KMS-11 (cell line): ENCODE measurements at regions not wholly inside any gene's neighbourhood (a gene's known extent, or its start where the extent isn't known, plus 50 kb on each side); places are given as distances from the start of the nearest gene placed in this dataset.

ENCODE experiments used
- H2AFZ ChIP-seq: fragments of 200-600 bp; sonication (generic); 2 replicates; pipeline ENCODE4 v1.6.1; 2016; ENCODE audit warnings: antibody characterized with exemption, mixed run types, low read depth
- H3K27ac ChIP-seq: fragments of 200-600 bp; sonication (generic); 2 replicates; pipeline ENCODE4 v1.6.1; 2016; ENCODE audit warnings: mild to moderate bottlenecking, mixed run types
- H3K27me3 ChIP-seq: fragments of 200-600 bp; sonication (generic); 2 replicates; pipeline ENCODE4 v1.6.1; 2017; ENCODE audit warnings: mild to moderate bottlenecking, low read depth, mixed run types, moderate library complexity; ENCODE audit not compliant: insufficient read depth
- H3K36me3 ChIP-seq: fragments of 200-600 bp; sonication (generic); 2 replicates; pipeline ENCODE4 v1.6.1; 2017; ENCODE audit warnings: mild to moderate bottlenecking, mixed run types; ENCODE audit not compliant: insufficient read depth
- H3K4me1 ChIP-seq: fragments of 200-600 bp; sonication (generic); 2 replicates; pipeline ENCODE4 v1.6.1; 2016; ENCODE audit warnings: mild to moderate bottlenecking, low read depth, mixed run types; ENCODE audit not compliant: poor library complexity, severe bottlenecking
- H3K4me2 ChIP-seq: fragments of 200-600 bp; sonication (generic); 2 replicates; pipeline ENCODE4 v1.7.0; 2016; ENCODE audit warnings: mild to moderate bottlenecking, mixed run types
- H3K4me3 ChIP-seq: fragments of 200-600 bp; sonication (generic); IDR thresholded peaks from 2 replicates; pipeline ENCODE4 v1.6.1; 2017; ENCODE audit warnings: low read depth, low read length, mixed read lengths; ENCODE audit not compliant: insufficient read depth
- H3K79me2 ChIP-seq: fragments of 200-600 bp; sonication (generic); 2 replicates; pipeline ENCODE4 v1.6.1; 2016; ENCODE audit warnings: low read depth, mixed run types; ENCODE audit not compliant: insufficient read depth
- H3K9ac ChIP-seq: fragments of 200-600 bp; sonication (generic); 2 replicates; pipeline ENCODE4 v1.6.1; 2016; ENCODE audit warnings: mild to moderate bottlenecking, mixed run types
- H4K20me1 ChIP-seq: fragments of 200-600 bp; sonication (generic); 2 replicates; pipeline ENCODE4 v1.6.1; 2016; ENCODE audit warnings: mild to moderate bottlenecking, mixed run types; ENCODE audit not compliant: insufficient read depth
- CTCF ChIP-seq: fragments of 200-600 bp; sonication (generic); conservative IDR thresholded peaks from 2 replicates; pipeline ENCODE4 v1.6.1; 2017; ENCODE audit warnings: low read depth, mild to moderate bottlenecking, antibody characterized with exemption, low read length, moderate library complexity, mixed read lengths

GRCh38 chr2:236359426-236360045 lies 95.3 kb upstream of the ASB18 start:
- H2AFZ ChIP-seq: no peak overlapping the region
- H3K27me3 ChIP-seq: no peaks in the 10 kb centered on the region
- no peaks in the 10 kb centered on the region for H3K36me3 ChIP-seq
- H3K27ac ChIP-seq: no peak overlapping the region
- H4K20me1 ChIP-seq: no peaks in the 10 kb centered on the region
- H3K79me2 ChIP-seq: no peaks in the 10 kb centered on the region
- H3K4me3 ChIP-seq: no peak overlapping the region
- no peak overlapping the region for H3K9ac ChIP-seq
- H3K4me2 ChIP-seq: no peak overlapping the region
- no peak for TF ChIP-seq CTCF
- H3K4me1 ChIP-seq: no peaks in the 10 kb centered on the region

DNA sequence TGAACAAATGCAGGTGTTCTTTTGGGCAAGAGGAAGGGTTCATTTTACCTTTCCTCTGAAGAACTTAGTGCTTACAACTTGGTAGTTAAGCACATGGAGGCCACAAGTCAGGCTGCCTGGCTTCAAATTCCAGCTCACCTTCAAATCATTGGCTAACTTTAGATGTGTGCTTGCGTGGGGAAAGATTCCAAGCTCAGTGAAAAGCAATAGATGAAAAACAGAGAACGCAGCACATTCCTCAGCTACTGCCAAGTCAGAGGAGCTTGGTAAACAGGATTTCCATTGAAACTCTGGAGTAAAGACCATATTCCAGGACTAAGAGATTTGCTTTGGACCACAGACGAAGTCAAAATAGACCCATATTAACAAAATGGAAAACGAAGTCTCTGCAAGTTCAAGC lies 96.3 kb upstream of the ASB18 start:
- H2AFZ ChIP-seq: no peak overlapping the region
- H3K27ac ChIP-seq: no peak overlapping the region
- H3K36me3 ChIP-seq: no peaks in the 10 kb centered on the region
- no peaks in the 10 kb centered on the region for H3K4me1 ChIP-seq
- H3K27me3 ChIP-seq: no peaks in the 10 kb centered on the region
- no peaks in the 10 kb centered on the region for H3K79me2 ChIP-seq
- no peak overlapping the region for H3K4me3 ChIP-seq
- H4K20me1 ChIP-seq: no peaks in the 10 kb centered on the region
- H3K9ac ChIP-seq: no peak overlapping the region
- no peak for TF ChIP-seq CTCF
- no peak overlapping the region for H3K4me2 ChIP-seq

DNA sequence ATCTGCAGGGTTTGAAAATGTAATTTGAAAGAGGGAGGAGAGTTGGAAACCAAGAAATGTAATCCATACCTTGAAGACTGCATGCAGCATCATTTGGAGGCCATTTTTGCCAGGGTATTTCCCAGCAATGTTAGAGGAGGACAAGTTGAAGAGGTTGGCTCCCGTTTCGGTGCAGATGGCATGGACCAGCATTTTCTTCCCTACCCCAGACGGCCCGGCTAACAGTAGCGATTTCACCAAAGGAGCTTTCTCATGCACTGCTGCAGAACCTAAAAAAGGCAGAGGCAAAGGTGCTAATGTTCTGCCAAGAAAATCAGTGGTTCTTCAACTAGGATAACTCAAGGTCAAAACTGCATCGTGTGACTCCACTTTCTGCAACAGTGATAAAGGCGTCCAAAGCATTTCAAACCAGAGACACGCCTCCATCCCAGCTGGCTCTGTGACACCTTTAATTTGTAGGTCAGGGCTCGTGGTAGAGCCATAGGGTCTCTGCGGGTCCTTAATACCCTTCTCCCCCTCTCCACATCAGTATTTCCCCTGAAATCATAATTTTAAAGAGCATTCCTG lies 99.6 kb upstream of the ASB18 start:
- Histone ChIP-seq H2AFZ (no peak overlapping the region), H3K4me2 (no peak overlapping the region), H3K36me3 (no peaks in the 10 kb centered on the region), H4K20me1 (no peaks in the 10 kb centered on the region), H3K79me2 (no peaks in the 10 kb centered on the region), H3K27ac (no peak overlapping the region), H3K27me3 (no peaks in the 10 kb centered on the region), H3K4me1 (peaks cover 18% of the 10 kb centered on the region), H3K4me3 (no peak overlapping the region), H3K9ac (no peak overlapping the region)
- no peak for TF ChIP-seq CTCF

DNA sequence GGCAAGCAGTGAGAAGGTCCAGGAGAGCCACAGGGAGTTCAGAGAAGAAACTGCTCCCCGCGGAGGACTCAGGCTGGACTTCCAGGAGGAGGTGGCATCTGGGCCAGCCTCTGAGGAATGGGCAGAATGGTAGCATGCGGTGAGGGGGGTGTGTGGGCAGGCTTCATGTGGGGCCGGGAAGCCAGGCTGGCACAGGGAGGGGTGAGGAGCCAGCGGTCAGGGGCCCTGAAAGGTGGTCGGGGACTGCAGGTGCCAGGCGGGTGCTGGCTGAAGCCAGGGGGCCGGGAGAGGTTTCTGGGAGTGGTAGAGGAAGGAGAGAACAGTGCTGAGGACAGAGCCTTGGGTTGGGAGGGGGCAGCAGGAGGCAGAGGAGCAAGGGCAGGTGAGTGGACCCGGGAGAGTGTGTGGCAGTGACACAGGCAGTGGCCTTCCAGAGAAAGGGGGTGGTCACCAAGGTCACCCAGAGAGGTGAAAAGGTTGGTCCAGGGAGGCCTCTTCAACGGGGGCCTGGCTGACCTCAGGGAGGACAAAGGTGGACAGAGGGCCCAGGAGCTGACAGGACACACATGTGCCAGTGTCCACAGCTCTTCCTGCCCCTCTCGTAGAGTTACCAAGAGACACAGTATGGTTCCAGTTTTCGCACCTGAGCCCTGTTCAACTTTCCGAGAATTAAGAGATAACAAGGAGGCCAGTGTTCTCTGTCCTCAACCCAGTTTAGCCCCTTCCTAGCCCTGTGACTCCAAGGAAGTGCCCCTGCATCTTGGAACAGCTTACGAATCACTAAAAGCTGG lies 101.2 kb upstream of the ASB18 start:
- Histone ChIP-seq H3K27ac (no peak overlapping the region), H3K4me2 (no peak overlapping the region), H3K27me3 (no peaks in the 10 kb centered on the region), H3K79me2 (no peaks in the 10 kb centered on the region), H4K20me1 (no peaks in the 10 kb centered on the region), H3K36me3 (no peaks in the 10 kb centered on the region), H3K4me1 (peaks cover 18% of the 10 kb centered on the region), H3K9ac (no peak overlapping the region), H3K4me3 (no peak overlapping the region), H2AFZ (no peak overlapping the region)
- TF ChIP-seq CTCF: no peak
